NCI-H2196 (cell line): ENCODE measurements at regions not wholly inside any gene's neighbourhood (a gene's known extent, or its start where the extent isn't known, plus 50 kb on each side); places are given as distances from the start of the nearest gene placed in this dataset.

ENCODE experiments used
- DNase-seq: peaks from one replicate; lab custom pipeline; 2025; ENCODE audit not compliant: unreplicated experiment; lab: John Stamatoyannopoulos, UW

DNA sequence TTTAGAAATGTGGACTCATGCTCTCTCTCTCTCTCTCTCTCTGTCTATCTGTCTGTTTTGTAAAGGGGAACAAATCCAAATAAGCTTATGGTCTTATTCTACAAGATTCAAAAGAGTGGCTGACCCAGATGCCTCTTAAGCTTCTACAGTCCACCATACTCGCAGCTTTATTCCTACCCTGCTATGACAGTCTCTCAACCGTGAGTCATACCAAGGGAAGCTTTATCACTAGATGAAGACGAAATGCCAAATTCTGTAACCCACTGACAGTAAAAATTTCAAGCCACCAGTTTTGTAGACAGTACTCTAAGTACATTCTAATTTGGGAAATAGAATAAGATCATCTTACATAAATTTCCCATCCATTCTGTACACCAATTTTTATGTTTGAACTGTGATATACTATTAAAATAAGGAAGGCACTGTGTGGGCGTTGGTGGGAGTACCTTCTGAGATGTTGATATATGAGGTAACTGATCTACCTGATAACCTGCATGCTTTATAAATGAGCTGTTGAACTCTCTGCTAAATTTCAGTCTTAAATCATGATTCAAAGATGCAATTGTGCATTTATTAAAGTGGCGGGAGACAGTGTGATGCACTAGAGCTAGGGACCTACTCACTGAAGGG lies 153.2 kb downstream of the KLF6 start:
- no peak for DNase-seq

DNA sequence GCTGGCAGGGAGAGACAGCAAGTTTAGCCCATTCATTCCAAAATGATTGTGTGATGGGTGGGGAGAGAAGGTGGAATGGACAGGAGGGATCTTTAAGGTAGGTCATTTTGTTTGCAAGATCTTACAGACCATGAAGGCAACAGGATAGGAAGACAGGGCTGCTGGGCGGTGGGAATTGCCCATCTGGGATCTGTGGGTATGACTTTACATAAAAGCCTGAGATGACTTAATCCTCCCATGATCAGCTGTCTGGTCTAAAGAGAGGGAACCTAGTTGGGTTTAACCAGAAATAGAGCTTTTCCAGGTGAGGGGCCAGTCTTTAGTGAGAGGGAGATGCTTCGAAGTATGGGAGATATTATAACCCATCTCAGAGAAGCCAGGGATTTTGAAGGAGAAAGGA lies 153.7 kb downstream of the KLF6 start:
- no peak for DNase-seq

DNA sequence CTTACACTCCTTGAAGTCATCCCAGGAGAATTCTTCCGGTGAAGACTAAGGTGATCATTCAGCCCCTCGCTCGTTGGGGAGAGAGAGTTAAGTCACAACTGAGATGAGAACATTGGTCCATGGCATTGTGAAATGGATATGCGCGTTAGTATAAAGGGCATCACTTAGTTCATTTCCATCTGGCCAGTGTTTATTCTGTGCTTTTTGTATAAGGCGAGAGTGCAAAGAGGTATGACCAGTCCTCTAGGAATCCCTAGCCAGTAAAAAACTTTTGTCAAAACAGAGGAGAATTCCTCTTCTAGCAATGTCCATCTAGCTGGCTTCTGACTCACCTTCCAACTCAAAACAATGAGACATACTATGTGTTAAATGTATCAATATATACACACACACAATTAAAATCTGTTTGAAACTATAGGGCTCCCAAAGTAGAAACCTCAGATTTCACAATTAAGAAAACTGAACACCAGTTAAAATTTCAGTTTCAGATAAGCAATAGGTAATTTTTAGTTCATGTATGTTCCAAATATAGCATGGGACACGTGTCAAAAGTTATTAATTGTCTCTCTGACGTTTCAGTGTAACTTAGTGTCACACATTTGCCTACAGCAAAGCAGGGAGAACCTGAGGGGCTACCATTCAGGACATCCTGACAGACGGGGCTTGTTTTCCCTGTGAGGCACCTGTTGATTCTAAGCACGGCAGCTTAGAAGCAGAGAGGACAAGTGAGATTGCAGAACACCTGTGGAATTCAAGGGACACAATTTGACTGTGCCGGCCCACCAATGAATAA lies 158.9 kb downstream of the KLF6 start:
- DNase-seq, result no peak

DNA sequence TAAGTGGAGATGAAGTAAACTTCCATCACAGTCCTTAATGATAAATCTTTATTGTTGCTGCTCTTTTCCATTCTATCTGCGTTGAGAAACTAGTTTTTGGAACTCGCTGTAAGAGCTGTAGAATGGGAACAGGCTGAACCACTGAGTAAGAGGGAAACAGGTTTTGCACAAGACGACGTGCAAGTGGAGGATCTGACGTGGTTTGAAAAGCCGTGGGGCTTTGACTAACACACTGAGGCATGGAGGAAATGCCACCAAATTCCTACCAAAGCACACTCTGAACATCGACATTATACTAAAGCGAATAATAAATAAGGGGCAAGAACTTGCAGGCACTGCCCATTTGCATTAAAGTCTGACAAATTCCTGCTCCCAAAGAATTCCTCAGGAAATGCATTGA lies 160.6 kb downstream of the KLF6 start:
- DNase-seq, result no peak

DNA sequence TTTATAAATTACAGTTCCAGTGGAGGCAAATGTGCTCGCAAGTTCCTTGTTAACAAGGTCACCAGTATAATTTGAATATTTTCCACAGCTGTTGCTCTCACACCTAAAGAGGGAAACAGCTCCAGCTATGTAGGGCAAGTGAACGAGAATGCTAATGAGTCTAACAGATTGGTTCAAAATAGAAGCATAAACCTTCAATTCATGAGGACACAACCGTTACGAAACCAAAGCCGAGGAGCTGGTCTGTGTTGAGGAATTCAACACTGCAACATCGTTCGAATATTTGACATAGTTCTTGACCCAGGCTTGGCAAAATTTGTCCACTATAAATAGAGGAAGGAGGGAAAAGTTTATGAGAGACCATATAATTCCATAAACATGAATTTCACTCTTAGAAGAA lies 161.3 kb downstream of the KLF6 start:
- no peak for DNase-seq

DNA sequence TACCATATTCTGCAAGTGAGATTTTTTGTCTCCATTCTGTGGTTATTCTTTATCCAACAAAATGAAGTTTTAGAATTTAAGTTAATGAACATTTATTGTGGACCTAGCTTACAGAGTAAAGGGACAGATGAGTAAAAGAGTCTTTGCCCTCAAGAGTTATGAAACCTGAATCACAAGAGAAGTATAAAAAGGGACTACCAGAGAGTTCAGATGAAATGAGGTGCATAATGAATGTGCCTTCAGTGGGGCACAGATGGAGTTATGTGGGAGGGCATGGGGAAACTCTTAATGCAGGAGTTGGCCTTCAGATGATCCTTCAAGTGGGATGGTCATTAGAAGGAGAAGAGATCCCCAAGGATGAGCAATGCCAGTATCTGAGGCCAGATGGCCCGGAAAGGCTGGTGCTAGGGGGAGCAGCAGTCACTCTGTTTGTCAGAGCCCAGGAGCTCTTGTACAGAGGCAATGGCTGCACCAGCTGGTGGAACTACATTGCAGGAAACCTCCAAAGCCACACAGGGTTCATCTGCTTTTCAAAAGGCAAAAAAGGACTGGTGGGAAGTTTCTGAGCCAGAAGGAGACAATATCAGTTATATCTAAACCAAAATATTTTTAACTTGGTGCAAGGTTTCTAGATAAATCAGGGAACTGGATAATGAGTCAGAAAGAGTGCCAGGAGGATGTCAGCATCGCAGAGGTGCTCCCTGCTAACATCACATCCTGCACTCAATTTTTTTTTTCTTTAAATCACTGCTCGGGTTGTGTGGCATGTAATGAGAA lies 162.0 kb downstream of the KLF6 start:
- DNase-seq, result no peak

DNA sequence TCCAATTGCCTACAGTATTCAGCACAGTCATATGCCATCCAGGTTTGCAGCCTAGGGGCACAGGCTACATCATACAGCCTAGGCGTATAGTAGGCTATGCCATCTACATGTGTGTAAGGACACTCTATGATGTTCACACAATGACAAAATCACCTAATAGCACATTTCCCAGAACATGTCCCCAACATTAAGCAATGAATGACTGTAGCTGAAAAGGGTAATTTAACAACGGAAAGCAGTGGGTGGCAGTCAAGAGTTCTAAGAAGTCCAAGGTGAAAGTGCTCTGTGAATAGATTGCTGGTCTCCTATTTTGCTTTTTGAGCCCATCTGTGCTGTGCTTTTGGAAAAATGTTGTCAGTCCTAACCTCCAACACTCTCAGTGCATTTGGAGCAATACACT lies 162.6 kb downstream of the KLF6 start:
- no peak for DNase-seq

DNA sequence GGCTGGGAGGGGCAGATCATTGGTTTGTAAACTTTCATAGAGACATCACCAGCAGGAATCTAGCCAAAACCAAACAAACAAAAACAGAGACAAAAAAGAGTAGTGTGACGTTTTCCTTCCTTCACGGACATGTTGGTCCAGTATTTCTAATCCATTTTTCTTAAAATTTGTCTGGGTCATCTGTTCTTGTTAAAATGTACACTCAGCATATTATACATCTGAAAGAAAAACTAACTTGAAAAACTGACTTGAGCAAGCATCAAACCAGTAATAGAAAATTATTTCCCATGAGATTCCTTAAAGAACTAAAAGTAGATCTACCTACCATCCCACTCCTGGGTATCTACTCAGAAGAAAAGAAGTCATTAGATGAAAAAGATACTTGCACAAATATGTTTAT lies 164.2 kb downstream of the KLF6 start:
- no peak for DNase-seq

DNA sequence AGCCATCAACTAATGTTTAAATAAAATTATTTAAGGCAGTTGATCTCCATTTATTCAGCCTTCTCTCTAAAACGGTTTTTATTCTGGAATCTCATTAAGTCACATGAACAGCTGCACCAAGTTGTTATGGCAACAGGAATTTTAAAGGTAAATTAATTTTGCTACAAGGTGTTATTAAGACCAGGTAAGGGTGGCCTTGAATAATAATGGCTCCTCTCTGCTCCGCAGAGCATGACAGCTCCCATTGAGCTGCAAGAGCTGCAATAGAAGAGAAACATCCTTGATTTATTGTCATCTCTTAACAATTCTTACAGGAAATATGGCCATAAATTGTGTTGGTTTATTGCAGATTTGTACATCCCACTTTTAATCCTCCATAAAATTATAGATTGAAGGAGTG lies 165.8 kb downstream of the KLF6 start:
- no peak for DNase-seq

DNA sequence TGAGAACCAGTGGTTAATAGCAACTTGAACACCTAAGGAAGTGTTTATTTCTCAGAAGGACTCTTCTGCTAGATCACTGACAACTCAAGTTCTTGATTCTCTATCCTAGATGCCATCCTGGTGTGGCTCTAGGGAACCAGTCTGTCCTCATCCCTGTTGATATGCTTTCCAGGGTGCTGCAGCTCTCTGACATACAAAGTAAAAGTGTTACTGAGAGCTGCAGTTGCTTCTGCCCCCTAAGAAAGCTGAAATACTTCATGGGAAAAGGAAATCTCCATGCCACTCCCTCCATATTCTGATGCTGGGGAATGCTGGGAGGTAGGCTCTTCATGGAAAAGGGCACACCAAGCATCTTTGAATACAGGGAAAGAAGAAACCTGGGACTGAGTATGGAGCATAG lies 168.1 kb downstream of the KLF6 start:
- no peak for DNase-seq

DNA sequence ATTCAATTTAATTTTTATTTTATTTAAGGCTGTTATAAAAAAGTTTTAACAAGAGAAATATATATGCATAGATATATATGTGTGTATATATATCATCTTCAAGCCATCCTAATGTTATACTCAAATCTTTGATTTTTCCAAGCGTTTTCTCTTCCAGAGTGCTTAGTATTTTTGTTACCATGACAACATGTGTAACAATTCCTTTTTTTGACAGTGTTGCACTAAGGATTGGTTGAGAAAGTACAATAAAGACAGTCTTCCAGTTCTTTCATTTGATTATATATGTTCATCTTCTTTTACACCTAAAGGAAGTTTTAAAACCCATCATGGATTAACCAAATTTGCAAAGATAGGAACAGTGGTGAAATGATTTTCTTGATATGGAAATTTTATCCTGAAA lies 171.7 kb downstream of the KLF6 start:
- no peak for DNase-seq

DNA sequence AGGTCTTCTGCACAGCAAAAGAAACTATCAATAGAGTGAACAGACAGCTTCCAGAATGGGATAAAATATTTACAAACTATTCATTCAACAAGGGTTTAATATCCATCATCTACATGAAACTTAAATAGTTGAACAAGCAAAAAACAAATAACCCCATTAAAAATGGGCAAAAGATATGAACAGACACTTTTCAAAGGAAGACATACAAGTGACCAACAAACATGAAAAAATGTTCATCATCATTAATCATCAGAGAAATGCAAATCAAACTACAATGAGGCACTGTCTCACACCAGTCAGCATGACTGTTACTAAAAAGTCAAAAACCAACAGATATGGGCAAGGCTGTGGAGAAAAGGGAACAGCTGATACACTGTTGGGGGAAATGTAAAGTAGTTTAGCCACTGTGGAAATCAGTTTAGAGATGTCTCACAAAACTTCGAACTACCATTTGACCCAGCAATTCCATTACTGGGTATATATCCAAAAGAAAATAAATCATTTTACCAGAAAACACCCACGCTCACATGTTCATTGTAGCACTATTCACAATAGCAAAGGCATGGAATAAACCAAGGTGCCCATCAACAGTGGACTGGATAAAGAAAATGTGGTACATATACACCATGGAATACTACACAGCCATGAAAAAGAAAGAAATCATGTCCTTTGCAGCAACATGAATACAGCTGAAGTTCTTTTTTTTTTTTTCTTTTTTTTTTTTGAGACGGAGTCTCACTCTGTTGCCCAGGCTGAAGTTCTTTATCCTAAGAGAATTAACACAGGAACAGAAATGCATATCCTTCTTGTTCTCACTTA lies 172.6 kb downstream of the KLF6 start:
- DNase-seq, result no peak

DNA sequence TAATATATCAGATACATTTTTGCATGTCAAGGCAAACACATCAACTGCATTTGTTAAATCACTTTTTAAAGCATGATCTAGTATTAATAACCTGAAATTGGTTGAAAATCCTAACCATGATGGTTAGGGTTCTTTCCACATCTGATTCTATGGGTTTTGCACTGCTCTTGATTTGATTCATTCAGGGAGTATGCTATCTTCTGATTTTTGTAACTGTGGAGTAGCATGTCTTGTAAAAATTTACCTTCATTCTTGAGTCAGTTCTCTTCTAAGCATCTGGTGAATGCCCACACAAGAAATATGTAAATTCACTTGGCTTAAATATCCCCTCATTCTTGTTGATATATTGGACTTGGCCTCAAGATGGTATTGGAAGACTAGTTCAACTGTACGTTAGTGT lies 178.7 kb downstream of the KLF6 start:
- no peak for DNase-seq

DNA sequence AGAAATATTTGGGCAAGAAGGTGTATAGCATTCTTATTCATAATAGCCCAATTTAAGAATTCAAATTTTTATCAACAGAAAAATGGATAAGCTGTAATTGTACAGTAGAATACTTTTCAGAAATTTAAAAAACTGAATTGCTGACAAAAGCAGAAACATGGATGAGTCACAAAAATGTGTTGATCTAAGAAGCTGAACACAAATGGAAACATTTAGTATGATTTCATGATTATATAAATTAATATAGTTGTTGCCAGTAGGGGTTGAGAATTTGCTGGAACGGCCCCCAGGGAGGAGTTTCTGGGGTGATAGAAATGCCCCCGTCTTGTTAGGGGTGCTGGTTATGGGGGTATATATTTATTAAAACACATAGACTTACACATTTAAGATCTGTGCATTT lies 179.1 kb downstream of the KLF6 start:
- DNase-seq, result no peak

DNA sequence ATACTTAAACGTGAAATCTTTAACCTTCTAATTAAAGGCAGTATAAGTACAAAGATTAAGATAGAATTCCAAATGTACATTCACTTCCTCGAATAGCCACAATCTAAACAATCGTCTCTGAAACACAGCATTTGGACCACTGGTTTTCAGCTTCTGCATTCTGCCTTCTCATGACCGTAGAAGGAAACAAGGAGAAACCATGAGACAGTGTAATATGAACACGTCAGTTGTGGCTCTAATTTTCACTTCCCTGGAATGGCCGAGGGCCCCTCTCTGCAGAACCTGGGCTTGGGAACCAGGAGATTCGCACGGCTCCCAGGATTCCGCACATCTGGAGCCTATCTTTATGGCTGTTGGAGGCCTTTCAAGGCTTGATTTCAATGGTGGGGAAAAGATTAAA lies 189.3 kb downstream of the KLF6 start:
- DNase-seq, result no peak

DNA sequence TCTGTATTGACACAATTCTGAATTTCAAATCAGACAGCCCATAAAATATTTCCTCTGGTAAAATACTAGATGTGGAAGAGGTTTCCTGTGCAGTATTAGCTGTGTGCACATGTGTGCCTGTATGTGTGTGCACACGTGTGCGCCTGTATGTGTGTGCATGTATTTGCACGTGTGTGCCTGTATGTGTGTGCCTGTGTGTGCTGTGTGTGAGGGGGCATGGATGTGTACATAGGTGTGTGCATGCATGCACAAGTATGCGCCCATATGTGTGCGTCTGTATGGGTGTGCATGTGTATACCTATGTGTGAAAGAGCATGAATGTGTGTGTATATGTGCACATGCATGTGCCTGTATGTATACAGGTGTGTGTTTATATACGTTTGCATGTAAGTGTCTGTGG lies 191.4 kb downstream of the KLF6 start:
- no peak for DNase-seq

DNA sequence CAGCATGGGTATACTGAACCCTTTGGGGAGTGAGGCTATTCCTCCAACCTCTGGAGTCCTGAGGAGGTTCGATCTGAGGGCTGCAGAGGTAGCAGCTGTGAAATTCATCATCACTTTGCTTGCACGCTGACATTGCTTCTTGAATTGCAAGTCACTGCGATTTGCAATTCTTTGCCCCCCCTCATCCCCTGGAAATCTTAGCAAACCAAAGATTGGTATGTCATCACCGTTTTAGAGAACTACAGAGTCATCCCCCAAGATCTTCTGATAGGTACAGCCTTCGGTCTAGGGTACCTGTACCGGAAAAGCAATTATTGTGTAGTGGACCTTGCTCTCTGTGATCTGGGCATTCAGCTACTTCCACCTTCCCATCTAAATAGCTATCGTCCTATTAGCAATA lies 192.6 kb downstream of the KLF6 start:
- no peak for DNase-seq

DNA sequence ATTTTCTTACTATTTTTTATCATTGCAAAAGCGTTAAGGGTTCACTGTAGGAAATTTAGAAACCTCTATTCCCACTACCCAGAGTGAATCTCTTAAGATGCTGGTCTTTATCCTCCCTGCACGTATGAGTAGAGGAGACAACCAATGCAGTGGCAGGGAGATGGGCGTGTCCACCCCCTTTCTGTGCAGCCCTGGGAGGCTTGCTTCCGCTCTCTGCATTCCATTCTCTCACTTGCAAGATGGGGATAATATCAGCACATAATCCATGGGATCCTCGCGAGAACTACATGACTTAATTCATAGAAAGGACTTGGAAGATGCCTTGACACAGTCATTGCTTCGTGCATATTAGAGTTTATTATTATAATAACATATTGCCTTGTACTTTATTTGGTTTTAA lies 196.2 kb downstream of the KLF6 start:
- DNase-seq, result no peak

DNA sequence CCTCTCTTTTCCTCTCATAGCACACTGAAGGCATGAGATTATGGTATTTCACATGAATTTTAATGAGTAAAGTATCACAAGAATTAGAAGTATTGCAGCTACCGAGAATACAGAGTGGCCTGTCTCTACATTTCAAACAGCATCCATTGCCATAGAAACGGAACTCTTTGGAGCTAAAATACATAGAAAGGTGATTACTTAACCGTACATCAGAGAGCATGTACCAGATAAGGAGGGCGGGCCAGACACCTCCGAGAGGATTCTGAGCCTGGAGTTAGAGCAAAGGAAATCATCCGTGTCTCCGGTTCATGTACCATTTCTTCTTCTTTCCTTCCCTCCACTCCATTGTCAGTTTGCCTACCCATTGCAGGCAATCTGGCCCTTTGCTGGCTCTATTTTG lies 196.7 kb downstream of the KLF6 start:
- DNase-seq, result no peak

DNA sequence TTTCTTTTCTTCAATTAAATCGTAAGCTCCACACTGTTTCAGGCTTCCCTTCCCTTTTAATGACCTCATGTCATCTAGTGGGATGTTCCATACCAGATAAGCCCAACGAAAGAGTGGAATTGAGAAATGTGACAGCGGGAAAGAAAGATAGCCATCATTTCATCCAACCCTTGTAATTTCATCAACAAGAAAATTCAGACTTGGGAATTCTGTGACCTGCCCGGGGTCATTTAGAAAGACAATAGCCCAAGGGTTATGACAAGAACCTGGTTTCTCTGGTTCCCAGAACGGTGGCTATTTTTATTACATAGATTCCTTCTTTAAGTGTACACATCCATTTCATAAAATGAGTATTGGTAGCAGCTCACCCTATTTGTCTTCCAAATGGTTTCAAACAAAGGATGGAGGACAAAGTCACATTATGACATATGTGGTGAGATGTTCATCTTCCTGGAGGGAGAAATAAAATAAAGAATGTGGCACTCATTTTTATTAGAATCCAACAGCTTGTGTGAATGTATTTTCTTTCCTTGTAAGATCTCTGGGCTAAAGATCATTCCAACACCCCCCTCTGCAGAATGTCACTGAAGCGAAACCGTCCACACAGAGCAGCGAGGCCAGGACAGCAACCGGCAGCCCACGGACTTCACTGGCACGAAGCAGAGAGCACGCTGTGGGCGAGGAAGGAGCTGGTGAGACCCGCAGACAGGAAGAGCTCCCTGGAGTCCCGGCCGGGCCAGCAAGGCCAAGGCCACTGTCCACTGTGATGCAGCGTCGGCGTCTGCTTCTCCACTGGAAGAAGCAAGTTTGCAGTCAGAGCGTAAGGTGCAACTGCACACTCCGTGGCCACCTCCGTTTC lies 199.9 kb downstream of the KLF6 start:
- DNase-seq, result no peak
